Lung (tissue), 11 donors: ENCODE measurements at regions not wholly inside any gene's neighbourhood (a gene's known extent, or its start where the extent isn't known, plus 50 kb on each side); places are given as distances from the start of the nearest gene placed in this dataset.

Experiments
- ATAC-seq: fragments of 200-7000 bp; cut with Tn5 transposase; one replicate; pipeline ENCODE4 v1.9.1; 2020; ENCODE audit warnings: moderate number of reproducible peaks; ENCODE audit not compliant: insufficient read depth, low FRiP score
- DNase-seq, 3 donors: peaks; one replicate each; pipeline ENCODE4 v3.0.0-alpha.2; 2013 to 2017
- H3K27ac ChIP-seq, 2 donors: one replicate each; pipeline ENCODE4 v1.5.1; 2013; ENCODE audit warnings: mild to moderate bottlenecking in 2 of 2, moderate library complexity in 2 of 2, control low read depth in 1 of 2, inconsistent platforms in 1 of 2, low read depth in 1 of 2, low read length in 1 of 2
- H3K27me3 ChIP-seq, 3 donors: one replicate each; pipeline ENCODE4 v1.5.1; 2013; ENCODE audit warnings: low read length in 2 of 3; ENCODE audit not compliant: control insufficient read depth in 3 of 3, insufficient read depth in 3 of 3
- H3K36me3 ChIP-seq, 4 donors: one replicate each; pipeline ENCODE4 v1.5.1; 2013; ENCODE audit warnings: low read length in 4 of 4, mild to moderate bottlenecking in 1 of 4, moderate library complexity in 1 of 4; ENCODE audit not compliant: control insufficient read depth in 4 of 4, insufficient read depth in 4 of 4
- H3K4me1 ChIP-seq, 5 donors: one replicate each; pipeline ENCODE4 v1.5.1; 2013; ENCODE audit warnings: low read length in 5 of 5, mild to moderate bottlenecking in 2 of 5, moderate library complexity in 1 of 5; ENCODE audit not compliant: control insufficient read depth in 5 of 5, insufficient read depth in 5 of 5
- H3K4me3 ChIP-seq: one replicate; pipeline ENCODE4 v1.5.1; 2013; ENCODE audit warnings: mild to moderate bottlenecking, control low read depth, moderate library complexity
- H3K9ac ChIP-seq, 2 donors: one replicate each; pipeline ENCODE4 v1.5.1; 2013; ENCODE audit warnings: low read length in 2 of 2, control low read depth in 1 of 2; ENCODE audit not compliant: insufficient read depth in 1 of 2
- H3K9me3 ChIP-seq, 4 donors: one replicate each; pipeline ENCODE4 v1.5.1; 2013; ENCODE audit warnings: low read length in 3 of 4, mild to moderate bottlenecking in 1 of 4, moderate library complexity in 1 of 4; ENCODE audit not compliant: control insufficient read depth in 4 of 4, insufficient read depth in 3 of 4
- CTCF ChIP-seq: IDR thresholded peaks from 2 replicates; pipeline ENCODE4 v1.5.1; 2012; ENCODE audit warnings: mild to moderate bottlenecking; ENCODE audit errors: control extremely low read depth, extremely low read depth
- WGBS, 2 donors: extraction: QIAGEN DNeasy Blood & Tissue Kit; methylation state at CpG; one replicate each; pipeline ENCODE4 v1.1.7; 2013; 5-methylcytosine and 5-hydroxymethylcytosine counted together
- donor health status: control.
- donor health status: control.
- donor health status: Bipolar disorder and iron deficiency.
- donor health status: healthy.
- donor health status: DM: yes; HTN: yes; CAD: no.

DNA sequence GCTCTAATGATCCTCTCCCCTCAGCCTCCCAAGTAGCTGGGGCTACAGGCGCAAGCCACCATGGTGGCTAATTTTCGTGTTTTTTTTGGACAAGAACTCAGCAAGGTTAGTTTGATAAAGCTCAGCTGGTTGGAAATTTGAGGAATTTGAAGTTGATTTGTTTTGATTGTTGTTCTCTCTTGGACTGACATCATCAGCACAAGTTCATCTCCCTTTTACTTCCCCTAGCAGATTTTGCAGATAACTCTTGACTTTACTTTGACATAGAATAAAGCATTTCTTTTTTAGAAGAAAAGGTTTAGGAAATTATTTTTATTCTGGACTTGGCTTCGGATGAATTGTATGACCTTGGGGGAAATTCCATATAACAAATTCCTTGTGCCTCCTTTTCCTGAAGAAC lies 74.9 kb upstream of the DLX2 start:
- Histone ChIP-seq H3K27ac (no peak overlapping the region), H3K36me3 (no peaks in the 10 kb centered on the region), H3K9me3 (no peaks in the 10 kb centered on the region), H3K4me3 (no peak overlapping the region), H3K9ac (no peak overlapping the region), H3K27me3 (peaks cover 0 to 12% (median 7%) of the 10 kb centered on the region in 3 donors), H3K4me1 (peaks cover 0 to 2% (median 0%) of the 10 kb centered on the region in 5 donors)
- TF ChIP-seq CTCF: no peak
- DNase-seq (no peak), ATAC-seq (no peak)
- 86 to 87% methylated on average over 3 of the region's 3 CpGs for WGBS, 2 donors

DNA sequence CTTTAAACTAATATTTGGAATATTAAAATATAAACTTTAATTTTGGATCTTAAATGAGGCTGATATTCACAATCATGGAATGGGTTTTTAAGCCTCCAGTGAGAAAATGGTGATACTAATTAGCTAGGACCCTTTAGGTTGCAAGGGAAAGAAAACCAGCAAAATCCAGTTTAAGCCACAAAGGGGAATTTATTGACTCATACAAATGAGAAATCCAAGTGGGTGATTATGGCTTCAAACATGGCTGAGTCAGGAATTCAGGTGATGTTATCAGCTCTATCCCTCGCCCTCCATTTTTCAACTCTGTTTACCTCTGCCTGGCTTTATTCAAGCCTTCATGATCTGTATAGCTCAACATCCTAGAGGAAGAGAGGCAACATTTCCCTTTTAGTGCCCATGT lies 75.3 kb upstream of the DLX2 start:
- Histone ChIP-seq H3K27ac (no peak overlapping the region), H3K27me3 (peaks cover 0 to 12% (median 5%) of the 10 kb centered on the region in 3 donors), H3K9ac (no peak overlapping the region), H3K9me3 (no peaks in the 10 kb centered on the region), H3K36me3 (no peaks in the 10 kb centered on the region), H3K4me1 (no peaks in the 10 kb centered on the region), H3K4me3 (no peak overlapping the region)
- DNase-seq (no peak), ATAC-seq (no peak)
- WGBS, 2 donors: 79 to 83% methylated on average over 1 of the region's 1 CpG
- no peak for TF ChIP-seq CTCF

DNA sequence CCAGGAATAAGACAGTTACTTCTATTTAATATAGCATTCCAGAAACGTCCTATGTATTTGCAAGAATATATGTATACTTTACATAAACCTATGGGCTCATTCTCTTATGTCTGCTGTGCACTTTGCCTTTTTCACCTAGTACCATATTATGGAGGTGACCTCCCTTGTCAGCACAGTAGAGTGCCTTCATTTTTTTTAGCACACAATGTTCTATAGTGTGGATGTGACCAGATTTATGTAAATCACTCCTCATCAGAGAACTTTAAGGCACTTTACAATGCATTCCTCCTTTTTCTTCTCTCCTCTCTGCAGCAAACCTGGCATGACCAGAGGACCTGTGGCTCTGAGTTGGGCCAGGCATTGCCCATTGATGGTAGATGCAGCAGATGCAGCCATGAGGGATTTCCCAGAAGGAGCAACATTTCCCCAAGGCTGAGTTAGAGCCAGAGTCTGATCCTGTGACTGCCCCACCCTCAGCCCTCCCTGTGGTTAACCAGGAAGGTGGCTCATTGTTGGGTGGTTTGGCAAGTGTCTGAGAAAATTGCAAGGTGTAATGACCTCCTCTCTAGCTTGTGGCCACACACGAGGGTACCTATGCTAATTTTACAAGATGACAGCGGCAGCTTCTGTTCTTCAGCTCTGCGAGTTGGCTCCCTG lies 76.5 kb upstream of the DLX2 start:
- WGBS, 2 donors: 52 to 64% methylated on average over 4 of the region's 4 CpGs
- DNase-seq (no peak), ATAC-seq (no peak)
- Histone ChIP-seq H3K27me3 (peaks cover 0 to 3% (median 0%) of the 10 kb centered on the region in 3 donors), H3K9ac (no peak overlapping the region), H3K4me1 (no peaks in the 10 kb centered on the region), H3K4me3 (no peak overlapping the region), H3K36me3 (no peaks in the 10 kb centered on the region), H3K9me3 (no peaks in the 10 kb centered on the region), H3K27ac (no peak overlapping the region)
- TF ChIP-seq CTCF: no peak

- TF ChIP-seq CTCF: no peak
- WGBS, 2 donors: 68 to 87% methylated on average over 3 of the region's 3 CpGs
- Histone ChIP-seq H3K4me3 (no peak overlapping the region), H3K27ac (no peak overlapping the region), H3K9me3 (no peaks in the 10 kb centered on the region), H3K9ac (no peak overlapping the region), H3K27me3 (no peaks in the 10 kb centered on the region), H3K36me3 (no peaks in the 10 kb centered on the region), H3K4me1 (no peaks in the 10 kb centered on the region)
- DNase-seq: no peak
- ATAC-seq: no peak
Observed at GRCh38 chr2:172181840-172182239, 79.1 kb upstream of the DLX2 start.
